WERI-Rb-1 (cell line): ENCODE measurements at regions not wholly inside any gene's neighbourhood (a gene's known extent, or its start where the extent isn't known, plus 50 kb on each side); places are given as distances from the start of the nearest gene placed in this dataset.

Source experiments
- DNase-seq: peaks from one replicate; pipeline ENCODE4 v3.0.0-alpha.2; 2020
- H3K27ac ChIP-seq: fragments of 250-450 bp; sonication (Bioruptor Pico); 2 replicates; pipeline ENCODE4 v1.5.1; 2020; ENCODE audit warnings: mild to moderate bottlenecking, moderate library complexity
- H3K27me3 ChIP-seq: fragments of 250-450 bp; sonication (Bioruptor Pico); 2 replicates; pipeline ENCODE4 v1.5.1; 2021; ENCODE audit warnings: mild to moderate bottlenecking, low read depth, moderate library complexity; ENCODE audit not compliant: insufficient read depth, severe bottlenecking
- H3K36me3 ChIP-seq: fragments of 250-450 bp; sonication (Bioruptor Pico); 2 replicates; pipeline ENCODE4 v1.5.1; 2020; ENCODE audit warnings: mild to moderate bottlenecking, moderate library complexity
- H3K4me3 ChIP-seq: 2 replicates; pipeline ENCODE4 v1.5.1; 2011; ENCODE audit warnings: low read depth, mild to moderate bottlenecking, control low read depth, low read length
- H3K9me3 ChIP-seq: fragments of 250-450 bp; sonication (Bioruptor Pico); 2 replicates; pipeline ENCODE4 v1.5.1; 2021; ENCODE audit warnings: mild to moderate bottlenecking, moderate library complexity; ENCODE audit not compliant: severe bottlenecking
- CTCF ChIP-seq: IDR thresholded peaks from 2 replicates; pipeline ENCODE4 v1.5.1; 2011; ENCODE audit warnings: low read depth, mild to moderate bottlenecking, control low read depth, inconsistent platforms, low read length

- no peak for TF ChIP-seq CTCF
- no peak overlapping the region for H3K27ac ChIP-seq
- H3K36me3 ChIP-seq, result no peaks in the 10 kb centered on the region
- H3K9me3 ChIP-seq, result no peaks in the 10 kb centered on the region
- H3K4me3 ChIP-seq, result no peak overlapping the region
- H3K27me3 ChIP-seq, result no peaks in the 10 kb centered on the region
- no peak for DNase-seq
Measured at GRCh38 chr1:72649991-72650390, 367.7 kb upstream of the NEGR1 start.

DNA sequence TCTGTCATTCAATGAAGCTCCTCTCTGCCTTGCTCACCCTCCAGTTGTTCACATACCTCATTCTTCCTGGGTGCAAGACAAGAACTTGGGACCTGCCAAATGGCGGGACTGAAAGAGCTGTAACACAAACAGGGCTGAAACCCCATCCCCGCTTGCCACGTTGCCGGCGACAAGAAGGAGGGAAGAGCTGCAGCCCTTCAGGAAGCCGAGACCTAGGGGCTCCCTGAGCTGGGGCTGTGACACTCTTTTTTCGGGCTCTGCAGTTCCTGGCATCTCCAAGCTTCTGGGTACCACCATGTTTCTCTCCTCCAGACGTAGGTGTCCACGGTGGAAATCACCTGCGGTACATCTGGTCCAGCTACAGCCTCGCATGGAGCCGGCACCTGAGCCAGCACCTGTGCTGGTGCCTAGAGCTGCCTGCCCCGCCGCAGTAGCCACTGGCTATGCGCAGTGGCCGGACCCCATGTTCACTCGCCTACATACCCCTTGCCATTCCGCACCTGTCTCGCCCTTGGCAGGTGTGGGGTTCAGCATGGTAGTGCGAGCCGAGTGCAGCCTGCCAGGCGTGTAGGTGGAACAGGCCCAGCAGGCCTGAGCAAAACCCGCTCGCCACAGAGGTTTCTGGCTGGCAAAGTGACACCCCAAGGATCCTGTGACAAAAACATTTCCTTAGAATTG is 367.0 kb upstream of the NEGR1 start:
- Histone ChIP-seq H3K4me3 (no peak overlapping the region), H3K36me3 (no peaks in the 10 kb centered on the region), H3K27me3 (no peaks in the 10 kb centered on the region), H3K27ac (no peak overlapping the region), H3K9me3 (no peaks in the 10 kb centered on the region)
- DNase-seq, result no peak
- no peak for TF ChIP-seq CTCF

- H3K27ac ChIP-seq, result no peak overlapping the region
- no peak for DNase-seq
- no peak for TF ChIP-seq CTCF
- H3K4me3 ChIP-seq, result no peak overlapping the region
- no peaks in the 10 kb centered on the region for H3K36me3 ChIP-seq
- no peaks in the 10 kb centered on the region for H3K27me3 ChIP-seq
- H3K9me3 ChIP-seq, result no peaks in the 10 kb centered on the region
Measured at GRCh38 chr1:72648465-72648864, 366.1 kb upstream of the NEGR1 start.

- Histone ChIP-seq H3K27ac (no peak overlapping the region), H3K4me3 (no peak overlapping the region), H3K27me3 (no peaks in the 10 kb centered on the region), H3K9me3 (no peaks in the 10 kb centered on the region), H3K36me3 (no peaks in the 10 kb centered on the region)
- TF ChIP-seq CTCF, result no peak
- DNase-seq, result no peak
Measured at GRCh38 chr1:72643142-72643541, 360.8 kb upstream of the NEGR1 start.

DNA sequence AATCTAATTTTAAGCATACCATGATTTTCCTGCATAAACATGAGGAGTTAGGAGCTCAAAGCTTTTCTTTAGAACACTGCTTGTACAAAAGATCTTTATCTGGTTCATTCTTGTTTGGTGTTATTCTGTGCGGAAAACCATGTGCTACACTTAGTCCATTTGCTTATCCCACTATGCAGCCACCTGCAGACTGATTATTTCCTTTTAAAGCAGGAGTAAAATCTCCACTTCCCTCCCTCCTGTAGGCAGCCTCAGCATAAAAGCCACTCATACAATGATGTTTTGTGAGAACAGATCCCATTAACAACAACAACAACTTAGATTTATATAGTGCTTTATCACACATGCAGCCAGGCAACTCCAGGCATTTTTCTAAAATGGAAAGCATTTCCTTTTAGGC is 355.3 kb upstream of the NEGR1 start:
- Histone ChIP-seq H3K4me3 (no peak overlapping the region), H3K27me3 (no peaks in the 10 kb centered on the region), H3K36me3 (no peaks in the 10 kb centered on the region), H3K9me3 (no peaks in the 10 kb centered on the region), H3K27ac (no peak overlapping the region)
- TF ChIP-seq CTCF, result no peak
- no peak for DNase-seq

GRCh38 chr1:72636631-72637030 is 354.3 kb upstream of the NEGR1 start:
- TF ChIP-seq CTCF, result no peak
- H3K9me3 ChIP-seq, result no peaks in the 10 kb centered on the region
- DNase-seq, result no peak
- no peaks in the 10 kb centered on the region for H3K27me3 ChIP-seq
- H3K27ac ChIP-seq, result no peak overlapping the region
- H3K36me3 ChIP-seq, result no peaks in the 10 kb centered on the region
- H3K4me3 ChIP-seq, result no peak overlapping the region
